ENCODE measurements at regions not wholly inside any gene's neighbourhood (a gene's known extent, or its start where the extent isn't known, plus 50 kb on each side); places are given as distances from the start of the nearest gene placed in this dataset.

- TF ChIP-seq PPARA (CRISPR knock-in tag; IDR thresholded peaks at IDR 0.05; ENCODE audit: borderline replicate concordance) (no peak), TCF4 (CRISPR knock-in tag; IDR thresholded peaks at IDR 0.05; ENCODE audit: borderline replicate concordance) (no peak), ARNTL (CRISPR knock-in tag; IDR thresholded peaks at IDR 0.05; ENCODE audit: borderline replicate concordance, low read depth) (no peak), SNAI2 (CRISPR knock-in tag; IDR thresholded peaks at IDR 0.05) (no peak), PATZ1 (CRISPR knock-in tag; IDR thresholded peaks at IDR 0.05; ENCODE audit: borderline replicate concordance) (no peak), ESRRG (CRISPR knock-in tag; IDR thresholded peaks at IDR 0.05) (no peak), TSHZ2 (CRISPR knock-in tag; IDR thresholded peaks at IDR 0.05) (no peak), CSRNP3 (CRISPR knock-in tag; IDR thresholded peaks at IDR 0.05) (no peak), ZFP30 (CRISPR knock-in tag; IDR thresholded peaks at IDR 0.05) (no peak), ZC3H10 (CRISPR knock-in tag; IDR thresholded peaks at IDR 0.05) (no peak), BACH2 (CRISPR knock-in tag; IDR thresholded peaks at IDR 0.05; ENCODE audit: borderline replicate concordance) (no peak), POU6F1 (CRISPR knock-in tag; IDR thresholded peaks at IDR 0.05; ENCODE audit: borderline replicate concordance, low read depth) (no peak), GLIS3 (CRISPR knock-in tag; IDR thresholded peaks at IDR 0.05) (no peak), CSDC2 (CRISPR knock-in tag; IDR thresholded peaks at IDR 0.05) (no peak), ZNF565 (CRISPR knock-in tag; conservative IDR thresholded peaks at IDR 0.05; ENCODE audit: low read depth) (no peak), CREB5 (CRISPR knock-in tag; IDR thresholded peaks at IDR 0.05; ENCODE audit: low read depth) (no peak), ZNF8 (CRISPR knock-in tag; IDR thresholded peaks at IDR 0.05) (no peak), ISL1 (CRISPR knock-in tag; IDR thresholded peaks at IDR 0.05) (no peak), TOX (CRISPR knock-in tag; IDR thresholded peaks at IDR 0.05; ENCODE audit: borderline replicate concordance) (no peak), RARB (CRISPR knock-in tag; IDR thresholded peaks at IDR 0.05) (no peak)
Observed at GRCh38 chr1:143652744-143653428, 318.9 kb downstream of the FAM72C start.

GRCh38 chr1:143652187-143652586, 319.6 kb downstream of the FAM72C start:
- ATAC-seq, result no peak
- no peak for TF ChIP-seq CSDC2 (CRISPR knock-in tag; IDR thresholded peaks at IDR 0.05)
- no peak for TF ChIP-seq ZC3H10 (CRISPR knock-in tag; IDR thresholded peaks at IDR 0.05)
- TF ChIP-seq ISL1 (CRISPR knock-in tag; IDR thresholded peaks at IDR 0.05), result no peak
- no peak for TF ChIP-seq TCF4 (CRISPR knock-in tag; IDR thresholded peaks at IDR 0.05; ENCODE audit: borderline replicate concordance)
- TF ChIP-seq TOX (CRISPR knock-in tag; IDR thresholded peaks at IDR 0.05; ENCODE audit: borderline replicate concordance), result no peak
- TF ChIP-seq ARNTL (CRISPR knock-in tag; IDR thresholded peaks at IDR 0.05; ENCODE audit: borderline replicate concordance, low read depth), result no peak
- TF ChIP-seq ZNF8 (CRISPR knock-in tag; IDR thresholded peaks at IDR 0.05), result no peak
- TF ChIP-seq ZNF565 (CRISPR knock-in tag; conservative IDR thresholded peaks at IDR 0.05; ENCODE audit: low read depth), result no peak
- TF ChIP-seq GLIS3 (CRISPR knock-in tag; IDR thresholded peaks at IDR 0.05), result no peak
- no peak for TF ChIP-seq POU6F1 (CRISPR knock-in tag; IDR thresholded peaks at IDR 0.05; ENCODE audit: borderline replicate concordance, low read depth)

More at GRCh38 chr1:143652744-143653428, 318.9 kb downstream of the FAM72C start:
- no peak; the same call in 2 of the 3 replicates for ATAC-seq

Measured in SK-N-SH treated with all-trans-retinoic acid at 6 μM for 48 hours (cell line).